ENCODE measurements at regions not wholly inside any gene's neighbourhood (a gene's known extent, or its start where the extent isn't known, plus 50 kb on each side); places are given as distances from the start of the nearest gene placed in this dataset.

DNA sequence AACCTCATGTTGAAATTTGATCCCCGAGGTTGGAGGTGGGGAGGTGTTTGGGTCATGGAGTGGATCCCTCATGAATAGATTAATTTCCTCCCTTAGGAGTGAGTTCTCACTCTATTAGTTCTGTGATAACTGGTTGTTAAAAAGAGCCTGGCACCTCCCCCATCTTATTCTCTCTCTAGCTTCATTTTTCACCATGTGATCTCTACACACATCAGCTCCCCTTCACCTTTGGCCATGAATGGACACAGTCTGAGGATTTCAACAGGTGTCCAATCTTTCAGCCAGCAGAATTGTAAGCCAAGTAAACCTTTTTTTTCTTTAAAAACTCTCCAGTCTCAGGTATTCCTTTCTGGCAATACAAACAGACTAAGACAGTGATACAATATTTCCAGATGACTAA, 602.0 kb upstream of the FAM98A start:
- Histone ChIP-seq H3K4me3 (no peak overlapping the region), H3K27ac (no peak overlapping the region), H3K9me3 (no peaks in the 10 kb centered on the region), H3K27me3 (no peaks in the 10 kb centered on the region), H3K36me3 (no peaks in the 10 kb centered on the region), H3K4me1 (no peaks in the 10 kb centered on the region)
- TF ChIP-seq, protein P1, sequence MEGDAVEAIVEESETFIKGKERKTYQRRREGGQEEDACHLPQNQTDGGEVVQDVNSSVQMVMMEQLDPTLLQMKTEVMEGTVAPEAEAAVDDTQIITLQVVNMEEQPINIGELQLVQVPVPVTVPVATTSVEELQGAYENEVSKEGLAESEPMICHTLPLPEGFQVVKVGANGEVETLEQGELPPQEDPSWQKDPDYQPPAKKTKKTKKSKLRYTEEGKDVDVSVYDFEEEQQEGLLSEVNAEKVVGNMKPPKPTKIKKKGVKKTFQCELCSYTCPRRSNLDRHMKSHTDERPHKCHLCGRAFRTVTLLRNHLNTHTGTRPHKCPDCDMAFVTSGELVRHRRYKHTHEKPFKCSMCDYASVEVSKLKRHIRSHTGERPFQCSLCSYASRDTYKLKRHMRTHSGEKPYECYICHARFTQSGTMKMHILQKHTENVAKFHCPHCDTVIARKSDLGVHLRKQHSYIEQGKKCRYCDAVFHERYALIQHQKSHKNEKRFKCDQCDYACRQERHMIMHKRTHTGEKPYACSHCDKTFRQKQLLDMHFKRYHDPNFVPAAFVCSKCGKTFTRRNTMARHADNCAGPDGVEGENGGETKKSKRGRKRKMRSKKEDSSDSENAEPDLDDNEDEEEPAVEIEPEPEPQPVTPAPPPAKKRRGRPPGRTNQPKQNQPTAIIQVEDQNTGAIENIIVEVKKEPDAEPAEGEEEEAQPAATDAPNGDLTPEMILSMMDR (IDR thresholded peaks at IDR 0.05): no peak
- no peak for TF ChIP-seq POLR2A (IDR thresholded peaks at IDR 0.05)
- no peak for DNase-seq

DNA sequence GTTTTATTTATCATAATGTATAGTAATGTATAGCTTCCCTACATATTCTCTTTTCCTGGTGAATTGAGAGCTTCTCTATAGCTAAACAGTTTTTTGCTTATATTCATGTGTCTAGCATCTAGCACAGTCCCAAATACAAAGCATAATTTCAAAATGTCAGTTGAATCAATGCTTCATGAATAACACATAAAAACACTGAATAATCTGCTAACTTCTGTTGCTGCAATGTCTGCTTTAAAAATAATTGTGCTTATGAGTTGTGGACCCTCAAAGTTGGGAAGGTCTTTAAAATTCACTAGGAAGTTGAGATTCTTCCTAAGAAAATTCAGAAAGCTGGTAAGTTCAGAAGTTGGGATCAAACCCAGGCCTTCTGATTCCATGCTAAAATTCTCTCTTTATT, 600.9 kb upstream of the FAM98A start:
- no peak for DNase-seq
- H3K4me1 ChIP-seq: no peaks in the 10 kb centered on the region
- no peaks in the 10 kb centered on the region for H3K9me3 ChIP-seq
- no peaks in the 10 kb centered on the region for H3K27me3 ChIP-seq
- H3K27ac ChIP-seq: no peak overlapping the region
- H3K36me3 ChIP-seq: no peaks in the 10 kb centered on the region
- no peak overlapping the region for H3K4me3 ChIP-seq
- no peak for TF ChIP-seq POLR2A (IDR thresholded peaks at IDR 0.05)
- TF ChIP-seq, protein P1 (IDR thresholded peaks at IDR 0.05): no peak

DNA sequence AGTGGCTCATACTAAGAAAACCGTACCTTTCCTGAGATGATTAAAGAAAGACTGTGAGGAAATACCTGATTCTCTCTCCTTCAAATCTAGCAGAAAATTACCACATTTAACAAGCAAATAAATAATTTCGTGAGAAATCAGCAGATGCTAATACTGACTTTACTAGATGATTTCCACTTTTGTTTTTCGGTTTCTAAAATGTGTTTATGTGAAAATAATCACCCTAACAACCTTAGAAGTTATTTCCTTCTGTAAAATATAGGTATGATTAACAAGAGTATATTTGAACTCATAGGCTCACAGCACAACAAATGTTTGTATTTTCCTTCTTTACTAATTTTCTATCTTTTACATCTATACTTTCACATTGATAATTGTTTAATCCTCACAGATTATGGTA, 594.1 kb upstream of the FAM98A start:
- Histone ChIP-seq H3K4me3 (no peak overlapping the region), H3K27me3 (no peaks in the 10 kb centered on the region), H3K36me3 (no peaks in the 10 kb centered on the region), H3K27ac (no peak overlapping the region), H3K9me3 (no peaks in the 10 kb centered on the region), H3K4me1 (no peaks in the 10 kb centered on the region)
- TF ChIP-seq, protein P1 (IDR thresholded peaks at IDR 0.05): no peak
- no peak for TF ChIP-seq POLR2A (IDR thresholded peaks at IDR 0.05)
- no peak for DNase-seq

DNA sequence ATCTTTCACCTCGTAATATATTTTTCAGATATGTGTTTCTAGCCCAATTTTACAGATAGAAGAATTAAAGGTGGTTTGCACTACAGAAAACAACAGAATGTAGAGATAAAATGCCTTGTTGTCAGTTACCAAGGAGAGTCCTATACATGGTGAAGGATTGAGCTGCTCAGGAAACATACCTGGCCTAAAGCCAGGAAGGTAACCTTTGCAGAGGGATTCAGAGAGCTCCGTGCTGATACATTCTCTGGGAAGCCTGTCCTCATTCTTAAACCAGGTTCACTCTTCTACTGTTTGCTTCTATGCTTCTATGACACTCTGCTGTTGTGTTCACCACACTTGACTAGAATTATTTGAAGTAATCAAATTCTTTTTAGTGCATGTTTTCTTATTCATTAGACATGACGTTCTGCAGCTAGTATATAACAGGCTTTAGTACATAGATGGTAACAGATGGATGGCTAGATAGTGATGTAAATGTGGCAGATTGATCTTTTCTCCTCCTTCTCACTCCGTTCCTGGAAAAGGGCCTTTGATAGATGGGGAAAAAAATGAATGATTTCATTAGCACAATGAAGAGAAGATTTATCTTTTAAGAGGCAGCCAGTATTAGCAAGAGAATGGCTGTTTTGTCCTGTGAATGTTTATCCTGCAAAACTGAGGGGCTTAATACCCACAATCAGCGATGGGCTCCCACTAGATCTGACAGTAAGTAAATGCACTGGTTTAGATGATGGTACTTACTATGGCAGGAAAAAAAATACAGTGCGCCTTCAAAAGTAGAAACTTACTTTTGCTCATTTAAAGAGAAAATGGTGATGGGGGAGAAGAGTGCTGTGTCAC, 589.6 kb upstream of the FAM98A start:
- H3K27ac ChIP-seq: no peak overlapping the region
- no peaks in the 10 kb centered on the region for H3K36me3 ChIP-seq

DNA sequence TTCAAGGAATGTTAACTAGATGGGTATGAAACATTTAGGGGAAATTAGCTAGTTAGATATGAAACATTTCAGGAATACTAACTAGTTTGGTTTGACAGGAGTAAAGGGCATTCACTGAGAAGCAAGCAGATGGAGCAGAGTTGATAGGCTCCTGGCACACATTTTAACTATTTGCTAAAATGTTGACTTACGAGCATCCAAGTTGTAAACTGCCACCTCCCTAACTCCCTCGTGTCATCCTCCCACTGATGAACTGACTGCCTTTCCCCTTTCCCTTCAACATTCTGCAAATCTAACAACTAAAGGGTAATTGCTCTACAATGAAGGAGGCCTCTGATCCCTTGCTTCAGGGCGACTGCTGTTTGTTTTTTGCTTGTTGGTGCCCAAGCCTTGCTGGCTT, 580.4 kb upstream of the FAM98A start:
- Histone ChIP-seq H3K4me1 (no peaks in the 10 kb centered on the region), H3K27me3 (no peaks in the 10 kb centered on the region), H3K36me3 (no peaks in the 10 kb centered on the region), H3K9me3 (no peaks in the 10 kb centered on the region), H3K27ac (no peak overlapping the region), H3K4me3 (no peak overlapping the region)
- TF ChIP-seq, protein P1 (IDR thresholded peaks at IDR 0.05): no peak
- TF ChIP-seq POLR2A (IDR thresholded peaks at IDR 0.05): no peak
- DNase-seq: no peak

More for the DNA sequence above, 589.6 kb upstream of the FAM98A start:
- Histone ChIP-seq H3K9me3 (no peaks in the 10 kb centered on the region), H3K4me1 (no peaks in the 10 kb centered on the region), H3K4me3 (no peak overlapping the region), H3K27me3 (no peaks in the 10 kb centered on the region)
- TF ChIP-seq, protein P1 (IDR thresholded peaks at IDR 0.05): no peak
- no peak for TF ChIP-seq POLR2A (IDR thresholded peaks at IDR 0.05)
- no peak for DNase-seq
